ENCODE measurements at regions not wholly inside any gene's neighbourhood (a gene's known extent, or its start where the extent isn't known, plus 50 kb on each side); places are given as distances from the start of the nearest gene placed in this dataset.

GRCh38 chr3:193046371-193046770 is 128.7 kb upstream of the MB21D2 start:
- TF ChIP-seq CTCF (conservative IDR thresholded peaks at IDR 0.05 in 1 of 2, IDR thresholded peaks at IDR 0.05 in 1 of 2; ENCODE audit: low read depth in 1 of 2, low read length in 2 of 2): no peak
- no peak for TF ChIP-seq EZH2 (IDR thresholded peaks at IDR 0.05; ENCODE audit: low read length, missing control alignments)

All from fibroblast of lung (primary cell).